Keratinocyte (primary cell): ENCODE measurements at regions not wholly inside any gene's neighbourhood (a gene's known extent, or its start where the extent isn't known, plus 50 kb on each side); places are given as distances from the start of the nearest gene placed in this dataset.

Source experiments
- DNase-seq: peaks from one replicate; pipeline ENCODE4 v3.0.0-alpha.2; 2011; ENCODE audit warnings: low read depth, missing footprints, low spot score
- FAIRE-seq: peaks from 2 replicates; lab custom pipeline; 2011; peaks lifted over from hg19 to GRCh38; lab: Jason Lieb, UNC
- H2AFZ ChIP-seq: 2 replicates; pipeline ENCODE4 v1.6.0; 2012; ENCODE audit warnings: low read length, control low read depth, inconsistent platforms; ENCODE audit not compliant: control insufficient read depth
- H3K27ac ChIP-seq: 2 replicates; pipeline ENCODE4 v1.5.1; 2011; ENCODE audit warnings: low read length; ENCODE audit not compliant: control insufficient read depth, insufficient read depth
- H3K27me3 ChIP-seq: 3 replicates; pipeline ENCODE4 v1.6.0; 2011; ENCODE audit warnings: low read length; ENCODE audit not compliant: control insufficient read depth, insufficient read depth; ENCODE audit errors: extremely low read depth
- H3K36me3 ChIP-seq, 2 experiments: 2 replicates in 1 of 2; 3 replicates in 1 of 2; pipeline ENCODE4 v1.5.1; 2011; ENCODE audit warnings: low read length in 2 of 2, mild to moderate bottlenecking in 1 of 2; ENCODE audit not compliant: control insufficient read depth in 2 of 2, insufficient read depth in 2 of 2; ENCODE audit errors: extremely low read depth in 1 of 2
- H3K4me1 ChIP-seq: 3 replicates; pipeline ENCODE4 v1.5.1; 2011; ENCODE audit warnings: low read length; ENCODE audit not compliant: control insufficient read depth, insufficient read depth; ENCODE audit errors: extremely low read depth
- H3K4me2 ChIP-seq: 3 replicates; pipeline ENCODE4 v1.6.0; 2011; ENCODE audit warnings: low read depth, low read length; ENCODE audit not compliant: control insufficient read depth, insufficient read depth; ENCODE audit errors: extremely low read depth
- H3K4me3 ChIP-seq, 3 experiments: fragments of 200-600 bp in 1 of 3; sonication (generic) in 1 of 3; 2 replicates in 2 of 3; 3 replicates in 1 of 3; pipeline ENCODE4 v1.5.1; 2011 to 2016; ENCODE audit warnings: low read length in 3 of 3, mild to moderate bottlenecking in 3 of 3, control low read depth in 2 of 3, inconsistent platforms in 1 of 3, low read depth in 1 of 3, mixed read lengths in 1 of 3, mixed run types in 1 of 3, moderate library complexity in 1 of 3; ENCODE audit not compliant: control insufficient read depth in 2 of 3, insufficient read depth in 2 of 3; ENCODE audit errors: extremely low read depth in 1 of 3
- H3K79me2 ChIP-seq: 2 replicates; pipeline ENCODE4 v1.6.0; 2012; ENCODE audit warnings: low read length; ENCODE audit not compliant: control insufficient read depth, insufficient read depth
- H3K9ac ChIP-seq: 3 replicates; pipeline ENCODE4 v1.6.0; 2011; ENCODE audit warnings: low read length; ENCODE audit not compliant: control insufficient read depth, insufficient read depth; ENCODE audit errors: extremely low read depth
- H3K9me1 ChIP-seq: 3 replicates; pipeline ENCODE4 v1.6.0; 2011; ENCODE audit warnings: low read length; ENCODE audit not compliant: control insufficient read depth, insufficient read depth; ENCODE audit errors: extremely low read depth
- H3K9me3 ChIP-seq: 2 replicates; pipeline ENCODE4 v1.5.1; 2012; ENCODE audit warnings: low read depth, low read length; ENCODE audit not compliant: control insufficient read depth
- H4K20me1 ChIP-seq: 3 replicates; pipeline ENCODE4 v1.6.0; 2011; ENCODE audit warnings: low read length; ENCODE audit not compliant: control insufficient read depth, insufficient read depth; ENCODE audit errors: extremely low read depth
- EZH2 ChIP-seq: IDR thresholded peaks from one replicate; pipeline ENCODE4 v1.6.1; 2012; ENCODE audit warnings: inconsistent platforms, mild to moderate bottlenecking, low read length, moderate library complexity
- dilution Hi-C: fragments of 300-500 bp; cut with MboI; formaldehyde crosslinking; loops from one replicate; pipeline ENCODE4 v1.7.0; 2020; ENCODE audit warnings: low sequenced_read_pairs; ENCODE audit not compliant: extremely low pct_ligation_motif_present
- TF ChIP-seq, protein P1 (sequence below), 3 experiments: IDR thresholded peaks in 1 of 3; conservative IDR thresholded peaks in 1 of 3; optimal IDR thresholded peaks in 1 of 3; 2 replicates in 2 of 3; 3 replicates in 1 of 3; pipeline versions ENCODE3 to v1.5.1; 2011; ENCODE audit warnings: low read length in 3 of 3, mild to moderate bottlenecking in 3 of 3, moderate library complexity in 2 of 3, control low read depth in 1 of 3, inconsistent platforms in 1 of 3; ENCODE audit not compliant: insufficient read depth in 2 of 3; ENCODE audit errors: extremely low read depth in 1 of 3

DNA sequence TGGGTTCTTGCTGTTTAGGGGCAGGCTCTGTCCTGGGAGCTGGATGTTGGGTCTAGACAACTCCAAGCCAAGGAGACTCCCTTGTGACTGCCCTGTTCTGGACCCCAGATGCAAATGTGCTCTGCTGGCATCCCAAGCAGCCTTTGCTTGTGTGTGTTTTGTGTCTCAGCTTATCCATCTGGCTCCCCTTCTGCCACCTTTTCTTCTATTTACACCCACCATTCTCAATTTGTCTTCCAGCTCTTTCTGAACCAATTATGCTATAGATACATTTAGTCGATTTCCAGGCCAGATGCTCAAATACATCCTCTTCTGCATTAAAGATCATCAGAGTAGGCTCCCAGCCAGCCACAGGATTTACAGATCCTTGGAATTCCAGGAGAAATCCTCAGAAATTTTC, 115.0 kb upstream of the SLC7A1 start:
- Histone ChIP-seq H4K20me1 (no peaks in the 10 kb centered on the region), H3K4me3 (no peak overlapping the region), H3K79me2 (no peaks in the 10 kb centered on the region), H2AFZ (no peak overlapping the region), H3K4me2 (no peak overlapping the region), H3K9me3 (no peaks in the 10 kb centered on the region), H3K27ac (no peak overlapping the region), H3K9ac (no peak overlapping the region), H3K9me1 (no peaks in the 10 kb centered on the region), H3K36me3 (no peaks in the 10 kb centered on the region), H3K4me1 (no peaks in the 10 kb centered on the region), H3K27me3 (peaks cover 6% of the 10 kb centered on the region)
- TF ChIP-seq, protein P1, sequence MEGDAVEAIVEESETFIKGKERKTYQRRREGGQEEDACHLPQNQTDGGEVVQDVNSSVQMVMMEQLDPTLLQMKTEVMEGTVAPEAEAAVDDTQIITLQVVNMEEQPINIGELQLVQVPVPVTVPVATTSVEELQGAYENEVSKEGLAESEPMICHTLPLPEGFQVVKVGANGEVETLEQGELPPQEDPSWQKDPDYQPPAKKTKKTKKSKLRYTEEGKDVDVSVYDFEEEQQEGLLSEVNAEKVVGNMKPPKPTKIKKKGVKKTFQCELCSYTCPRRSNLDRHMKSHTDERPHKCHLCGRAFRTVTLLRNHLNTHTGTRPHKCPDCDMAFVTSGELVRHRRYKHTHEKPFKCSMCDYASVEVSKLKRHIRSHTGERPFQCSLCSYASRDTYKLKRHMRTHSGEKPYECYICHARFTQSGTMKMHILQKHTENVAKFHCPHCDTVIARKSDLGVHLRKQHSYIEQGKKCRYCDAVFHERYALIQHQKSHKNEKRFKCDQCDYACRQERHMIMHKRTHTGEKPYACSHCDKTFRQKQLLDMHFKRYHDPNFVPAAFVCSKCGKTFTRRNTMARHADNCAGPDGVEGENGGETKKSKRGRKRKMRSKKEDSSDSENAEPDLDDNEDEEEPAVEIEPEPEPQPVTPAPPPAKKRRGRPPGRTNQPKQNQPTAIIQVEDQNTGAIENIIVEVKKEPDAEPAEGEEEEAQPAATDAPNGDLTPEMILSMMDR (optimal IDR thresholded peaks at IDR 0.05 in 1 of 3, IDR thresholded peaks at IDR 0.05 in 1 of 3, conservative IDR thresholded peaks at IDR 0.05 in 1 of 3; ENCODE audit: extremely low read depth in 1 of 3, insufficient read depth in 2 of 3, low read length in 3 of 3) = no peak
- no peak for TF ChIP-seq EZH2
- dilution Hi-C loops = no loop called here
- FAIRE-seq = no peak
- no peak for DNase-seq

DNA sequence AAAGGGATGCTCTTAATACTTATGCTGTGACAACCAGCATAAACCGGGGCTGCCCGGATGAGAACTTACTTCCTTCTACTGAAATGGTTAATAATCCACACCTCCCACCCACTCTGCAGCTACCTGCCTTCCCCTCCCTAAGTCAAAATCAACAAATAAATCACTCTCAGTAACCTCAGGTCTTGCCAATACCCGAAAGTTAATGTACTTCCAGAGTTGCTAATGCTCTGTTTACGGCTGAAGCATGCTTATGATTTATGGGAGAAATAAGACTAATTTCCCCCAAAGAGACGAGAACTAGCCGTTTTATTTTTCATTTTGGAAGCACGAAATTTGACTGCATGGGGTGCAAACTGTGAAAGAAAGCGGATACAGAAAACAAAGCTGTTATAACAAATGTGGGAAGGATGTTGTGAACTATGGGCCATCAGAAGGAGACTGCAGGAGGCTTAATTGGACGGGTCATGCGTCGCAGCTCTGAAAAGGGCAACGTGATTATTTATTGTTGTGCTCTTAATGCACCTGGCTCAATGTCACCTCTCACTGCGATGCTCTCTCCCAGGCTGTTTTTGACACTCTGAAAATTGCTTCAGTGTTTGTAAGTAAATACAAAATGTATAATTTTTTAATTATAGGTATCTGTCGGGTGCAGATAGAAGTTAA, 114.0 kb upstream of the SLC7A1 start:
- DNase-seq (no peak), FAIRE-seq (no peak)
- Histone ChIP-seq H3K36me3 (no peaks in the 10 kb centered on the region), H3K27me3 (peaks cover 3% of the 10 kb centered on the region), H3K9me1 (no peaks in the 10 kb centered on the region), H4K20me1 (no peaks in the 10 kb centered on the region), H3K4me3 (no peak overlapping the region), H3K4me1 (peaks cover 2% of the 10 kb centered on the region), H3K4me2 (no peak overlapping the region), H3K79me2 (no peaks in the 10 kb centered on the region), H3K27ac (no peak overlapping the region), H3K9me3 (no peaks in the 10 kb centered on the region), H3K9ac (no peak overlapping the region), H2AFZ (no peak overlapping the region)
- TF ChIP-seq EZH2 = no peak
- TF ChIP-seq, protein P1 (optimal IDR thresholded peaks at IDR 0.05 in 1 of 3, IDR thresholded peaks at IDR 0.05 in 1 of 3, conservative IDR thresholded peaks at IDR 0.05 in 1 of 3; ENCODE audit: extremely low read depth in 1 of 3, insufficient read depth in 2 of 3, low read length in 3 of 3) = no peak
- dilution Hi-C loops = no loop called here
